Cardiac fibroblast (primary cell): ENCODE measurements at regions not wholly inside any gene's neighbourhood (a gene's known extent, or its start where the extent isn't known, plus 50 kb on each side); places are given as distances from the start of the nearest gene placed in this dataset.

ENCODE experiments used
- DNase-seq, 2 donors: peaks; one replicate each; pipeline versions ENCODE4 v3.0.0 to v3.0.0-alpha.2; 2010; ENCODE audit warnings: low read depth in 2 of 2
- H3K4me3 ChIP-seq, 2 donors: replicated peaks in 1 of 2; 1 replicate in 1 of 2; 2 replicates in 1 of 2; pipeline ENCODE4 v1.5.1; 2011; ENCODE audit warnings: low read depth in 2 of 2, low read length in 2 of 2, mild to moderate bottlenecking in 2 of 2, moderate library complexity in 1 of 2
- CTCF ChIP-seq: IDR thresholded peaks from one replicate; pipeline ENCODE4 v1.5.1; 2011; ENCODE audit warnings: low read depth, mild to moderate bottlenecking, low read length, inconsistent platforms

GRCh38 chr12:5138256-5138655 is 94.6 kb downstream of the KCNA5 start:
- H3K4me3 ChIP-seq: no peak overlapping the region
- no peak for DNase-seq
- TF ChIP-seq CTCF: no peak

DNA sequence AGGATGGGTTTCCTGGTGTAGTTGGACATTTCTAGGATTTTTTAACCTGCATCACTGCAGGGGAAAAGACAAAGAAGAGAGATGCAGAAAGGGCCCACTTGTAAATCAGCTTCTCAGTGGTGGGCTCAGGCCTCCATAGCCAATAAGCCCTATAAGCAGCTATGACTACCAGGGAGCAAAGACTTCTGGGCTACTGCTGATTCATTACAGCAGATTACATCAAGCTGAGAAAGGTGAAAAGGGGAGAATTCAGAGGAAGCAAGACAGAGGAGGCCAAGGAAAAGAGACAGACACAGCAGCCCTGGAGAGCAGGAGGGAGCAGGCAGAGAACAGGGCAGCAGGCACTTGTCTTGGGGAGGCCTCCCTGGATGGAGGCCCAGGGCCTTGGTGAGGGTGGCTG is 95.2 kb downstream of the KCNA5 start:
- peak in 1 of 2 donors; percentile 5 for DNase-seq
- no peak for TF ChIP-seq CTCF
- H3K4me3 ChIP-seq: no peak overlapping the region

GRCh38 chr12:5139751-5140150 is 96.1 kb downstream of the KCNA5 start:
- no peak overlapping the region for H3K4me3 ChIP-seq
- DNase-seq: no peak
- TF ChIP-seq CTCF: no peak

- no peak for DNase-seq
- TF ChIP-seq CTCF: no peak
Observed at GRCh38 chr12:5140190-5140589, 96.5 kb downstream of the KCNA5 start.

DNA sequence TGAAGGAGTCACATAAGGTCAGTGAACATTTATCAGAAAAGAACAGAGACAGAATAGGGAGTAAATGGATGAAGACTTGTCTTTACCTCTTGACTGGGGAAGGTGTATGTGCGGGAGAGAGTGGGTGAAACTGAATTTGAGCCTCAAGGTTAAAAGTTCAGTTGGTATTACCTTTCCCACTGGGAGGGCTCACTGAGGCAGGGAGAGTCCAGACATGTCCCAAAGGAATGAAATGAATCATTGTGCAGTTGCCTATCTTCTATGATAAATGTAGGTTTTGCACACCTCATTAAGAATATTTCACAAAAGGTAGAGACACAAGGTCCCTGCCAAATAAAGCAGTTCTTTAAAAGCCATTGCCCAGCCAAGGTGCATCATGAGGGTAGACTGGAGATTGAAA is 105.2 kb downstream of the KCNA5 start:
- H3K4me3 ChIP-seq: no peak overlapping the region
- DNase-seq: no peak
- no peak for TF ChIP-seq CTCF

More at GRCh38 chr12:5140190-5140589, 96.5 kb downstream of the KCNA5 start:
- H3K4me3 ChIP-seq: no peak overlapping the region

DNA sequence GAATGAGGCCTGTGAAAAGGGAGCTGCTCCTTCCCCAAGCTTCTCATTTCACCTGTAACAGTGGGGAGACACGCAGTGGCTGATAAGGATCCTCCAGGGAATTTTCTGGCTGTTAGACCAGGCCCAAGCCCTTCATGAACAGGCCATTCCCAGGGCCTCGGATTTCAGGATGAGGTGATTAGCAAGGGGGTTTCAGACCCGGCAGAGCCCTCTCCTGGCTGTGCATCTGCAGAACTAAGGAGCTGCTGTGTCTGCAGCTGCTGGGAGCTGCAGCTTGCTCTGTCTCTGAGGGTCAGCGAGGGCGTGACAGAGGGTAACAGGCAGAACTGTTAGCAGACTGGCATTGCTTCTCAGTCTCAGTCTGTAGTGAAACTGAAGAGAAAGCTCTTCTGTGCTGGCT is 110.4 kb downstream of the KCNA5 start:
- TF ChIP-seq CTCF: no peak
- H3K4me3 ChIP-seq: no peak overlapping the region
- DNase-seq: no peak

- H3K4me3 ChIP-seq: no peak overlapping the region
- no peak for DNase-seq
- TF ChIP-seq CTCF: no peak
Observed at GRCh38 chr12:5155866-5156265, 112.2 kb downstream of the KCNA5 start.
